Fibroblast of gingiva (primary cell): ENCODE measurements at regions not wholly inside any gene's neighbourhood (a gene's known extent, or its start where the extent isn't known, plus 50 kb on each side); places are given as distances from the start of the nearest gene placed in this dataset.
"Not testable (repeated sequence)": the region's sequence is repeated elsewhere in the genome, so short reads cannot be mapped to it uniquely, and the experiment has no call there.

Source experiments
- DNase-seq: peaks from one replicate; pipeline ENCODE4 v3.0.0-alpha.2; 2011; ENCODE audit warnings: low read depth

DNA sequence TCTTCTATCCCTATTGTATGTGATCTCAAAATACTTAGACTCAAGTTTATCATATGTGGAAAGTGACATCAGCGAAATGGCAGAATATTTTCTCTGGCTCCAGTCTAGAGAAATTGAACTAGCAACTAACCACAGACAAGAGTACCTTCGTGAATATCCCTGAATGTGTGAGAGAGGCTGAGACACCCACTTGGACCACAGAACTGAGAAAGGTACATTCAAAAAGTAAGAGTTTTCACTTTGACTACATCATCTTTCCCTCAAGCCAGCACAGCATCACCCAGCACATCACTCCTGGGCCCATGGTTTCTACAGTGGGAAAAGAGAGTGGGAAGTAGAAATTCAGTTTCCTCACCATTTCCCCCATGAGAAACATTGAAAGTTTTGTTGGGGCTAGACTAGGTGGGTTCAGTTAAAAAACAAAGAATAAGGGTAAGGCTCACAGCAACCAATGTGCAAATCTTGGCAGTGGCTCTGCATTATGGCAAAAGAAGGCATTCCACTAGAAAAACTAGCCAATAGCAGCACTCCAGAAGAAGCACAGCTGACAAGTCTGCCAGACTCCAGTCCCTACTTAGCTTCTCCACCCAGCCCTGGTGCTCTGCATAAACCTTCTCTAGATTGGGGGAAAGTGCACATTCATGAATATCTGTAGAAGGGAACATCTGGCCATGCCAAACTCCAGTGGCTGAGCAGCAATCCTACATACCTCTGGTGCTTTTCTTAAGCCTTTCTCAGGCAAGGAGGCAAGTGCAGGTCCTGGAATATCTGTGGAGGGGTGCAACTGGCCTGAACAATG is 225.6 kb upstream of the VLDLR start:
- DNase-seq: no peak

DNA sequence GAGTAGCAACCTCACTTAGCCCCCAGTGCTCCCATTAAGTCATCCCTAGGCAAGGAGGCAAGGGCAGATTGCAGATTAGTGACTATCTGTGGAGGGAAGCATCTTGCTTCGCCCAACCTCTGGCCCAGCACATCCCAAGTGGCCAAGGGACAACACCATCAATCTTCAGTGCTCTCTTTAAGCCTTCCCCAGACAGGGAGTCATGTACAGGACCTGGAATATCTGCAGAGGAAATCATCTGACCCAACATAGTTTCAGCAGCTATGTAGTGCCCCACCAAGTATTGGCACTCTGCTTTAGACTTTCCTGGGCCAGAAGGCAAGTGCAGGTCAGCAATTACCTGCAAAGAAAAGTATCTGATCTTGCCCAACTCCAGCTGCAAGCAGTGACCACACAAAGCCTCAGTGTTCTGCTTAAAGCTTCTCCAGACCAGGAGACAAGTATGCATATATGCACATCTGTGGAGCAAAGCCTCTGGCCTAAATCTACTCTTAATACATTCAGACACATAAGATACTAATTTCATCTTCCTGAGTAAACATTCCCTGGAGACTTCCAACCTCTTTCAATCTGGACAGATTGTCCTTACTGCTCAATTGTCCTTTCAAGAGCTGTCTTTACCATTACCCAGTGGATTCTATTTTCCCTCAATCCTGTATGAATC is 224.8 kb upstream of the VLDLR start:
- no peak for DNase-seq

- not testable (repeated sequence) for DNase-seq
Observed at GRCh38 chr9:2397875-2398274, 223.7 kb upstream of the VLDLR start.

DNA sequence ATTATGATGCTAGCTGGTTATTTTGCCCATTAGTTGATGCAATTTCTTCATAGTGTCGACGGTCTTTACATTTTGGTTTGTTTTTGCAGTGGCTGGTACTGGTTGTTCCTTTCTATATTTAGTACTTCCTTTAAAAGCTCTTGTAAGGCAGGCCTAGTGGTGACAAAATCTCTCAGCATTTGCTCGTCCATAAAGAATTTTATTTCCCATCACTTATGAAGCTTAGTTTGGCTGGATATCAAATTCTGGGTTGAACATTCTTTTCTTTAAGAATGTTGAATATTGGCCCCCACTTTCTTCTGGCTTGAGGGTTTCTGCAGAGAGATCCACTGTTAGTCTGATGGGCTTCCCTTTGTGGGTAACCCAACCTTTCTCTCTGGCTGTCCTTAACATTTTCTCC is 219.8 kb upstream of the VLDLR start:
- DNase-seq: not testable (repeated sequence)

DNA sequence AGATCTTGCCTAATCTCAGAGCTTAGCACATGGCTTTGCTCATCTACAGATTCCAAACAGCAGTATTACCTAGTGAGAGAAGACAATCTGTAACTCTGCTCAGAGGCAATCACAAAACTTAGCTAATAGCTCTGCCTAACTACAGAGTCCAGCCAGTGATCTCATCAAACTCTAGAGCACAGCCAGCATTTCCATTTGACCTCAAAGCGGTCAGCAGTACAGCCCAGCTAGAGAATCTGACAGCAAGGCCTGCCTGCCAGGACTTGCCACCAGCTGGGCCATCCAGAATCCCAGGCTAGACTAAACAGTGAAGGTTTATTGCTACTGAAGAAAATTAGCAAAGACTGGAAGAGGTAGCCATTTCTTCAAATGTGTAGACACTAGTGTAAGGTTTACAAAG is 217.9 kb upstream of the VLDLR start:
- DNase-seq: no peak

- DNase-seq: no peak
Observed at GRCh38 chr9:2406252-2406651, 215.3 kb upstream of the VLDLR start.

DNA sequence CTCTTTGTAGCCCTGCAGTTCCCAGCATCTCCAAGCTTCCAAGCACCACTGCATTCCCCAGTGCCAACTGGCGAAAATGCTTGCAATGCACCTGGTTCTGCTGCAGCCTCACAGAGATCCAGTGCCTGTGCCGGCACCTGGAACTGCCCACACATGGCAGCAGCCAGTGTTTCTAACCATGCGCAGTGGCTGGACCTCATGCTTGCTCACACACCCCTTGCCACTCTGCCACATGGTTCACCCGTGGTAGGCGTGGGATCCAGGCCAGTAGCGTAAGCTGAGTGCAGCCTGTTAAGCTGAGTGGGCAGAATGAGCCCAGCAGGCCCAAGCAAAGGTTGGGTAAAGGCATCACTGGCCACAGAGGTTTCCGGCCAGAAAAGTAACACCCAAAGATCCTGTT is 214.1 kb upstream of the VLDLR start:
- DNase-seq: no peak

- DNase-seq: no peak
Observed at GRCh38 chr9:2411459-2412215, 209.9 kb upstream of the VLDLR start.

- no peak for DNase-seq
Observed at GRCh38 chr9:2413160-2413805, 208.3 kb upstream of the VLDLR start.

DNA sequence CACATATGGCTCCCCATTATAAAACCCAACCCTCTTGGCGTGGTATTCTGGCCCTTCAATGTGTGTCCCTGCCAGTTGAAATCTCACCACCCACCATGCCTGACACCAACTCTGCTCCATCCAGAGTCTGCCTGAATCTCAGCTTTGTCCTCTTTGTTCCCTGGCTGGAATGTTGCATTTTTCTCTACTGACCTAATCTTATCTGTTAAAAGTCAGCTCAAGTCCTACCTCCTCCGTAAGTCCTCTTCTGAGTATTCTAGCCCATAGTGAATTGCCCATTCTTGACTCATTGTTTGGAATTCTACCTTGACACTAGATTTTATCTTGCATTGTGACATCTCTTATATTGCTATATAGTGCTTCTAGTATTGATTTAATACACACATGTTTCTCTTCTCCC is 207.1 kb upstream of the VLDLR start:
- no peak for DNase-seq

DNA sequence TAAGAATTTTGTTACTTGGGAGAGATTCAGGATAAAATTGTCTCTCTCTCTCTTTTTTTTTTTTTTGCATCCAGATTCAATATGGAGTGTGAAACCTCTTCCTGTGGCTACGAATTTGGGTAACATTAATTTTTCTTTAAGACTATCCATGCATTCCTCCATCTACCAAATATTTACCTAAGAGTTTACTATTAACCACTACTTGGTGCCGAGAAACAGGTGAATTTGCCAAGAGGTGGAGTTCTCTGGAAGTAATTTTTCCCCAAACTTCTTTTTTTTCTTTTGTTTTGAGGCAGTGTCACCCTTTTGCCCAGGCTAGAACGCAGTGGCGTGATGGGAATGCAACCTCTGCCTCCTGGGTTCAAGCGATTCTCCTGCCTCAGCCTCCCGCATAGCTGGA is 206.3 kb upstream of the VLDLR start:
- DNase-seq: no peak

GRCh38 chr9:2417730-2418129 is 203.9 kb upstream of the VLDLR start:
- no peak for DNase-seq

DNA sequence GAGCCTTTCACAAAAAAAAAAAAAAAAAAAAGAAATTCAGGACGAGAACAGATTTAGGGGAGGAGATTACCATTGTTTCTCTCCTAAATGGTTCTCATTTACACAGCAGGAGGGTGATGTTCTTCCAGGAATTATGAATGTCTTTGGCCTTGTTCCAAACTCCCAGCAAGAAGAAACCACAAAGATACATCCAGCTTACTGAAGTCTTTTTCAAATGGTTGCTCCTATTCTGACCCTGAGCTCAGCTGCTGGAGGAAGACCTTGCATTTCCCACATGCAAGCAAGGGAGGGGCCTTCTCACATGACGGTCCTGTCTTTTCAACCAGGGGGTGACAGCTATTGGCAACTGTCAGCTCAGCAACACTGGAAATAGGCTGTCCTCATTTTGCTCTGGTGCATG is 203.0 kb upstream of the VLDLR start:
- no peak for DNase-seq

DNA sequence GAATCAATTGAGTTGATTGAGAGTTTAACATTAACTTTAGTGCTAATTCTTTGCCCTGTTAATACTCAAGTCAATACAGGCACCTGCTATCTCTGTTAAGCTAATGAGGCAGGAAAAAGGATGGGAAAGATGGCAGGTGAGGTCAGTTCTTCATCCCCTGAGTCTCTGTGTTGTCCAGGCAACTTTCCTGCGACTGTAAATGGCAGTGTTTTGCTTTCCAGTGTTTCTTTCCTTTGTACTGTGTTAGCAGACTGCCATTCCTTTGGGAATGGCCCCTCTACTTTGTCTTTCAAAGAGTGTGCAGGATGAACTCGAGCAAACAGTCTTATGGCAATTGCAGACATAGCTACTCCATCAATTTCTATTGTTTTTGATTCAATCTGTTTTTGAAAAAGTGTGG is 202.2 kb upstream of the VLDLR start:
- DNase-seq: no peak

DNA sequence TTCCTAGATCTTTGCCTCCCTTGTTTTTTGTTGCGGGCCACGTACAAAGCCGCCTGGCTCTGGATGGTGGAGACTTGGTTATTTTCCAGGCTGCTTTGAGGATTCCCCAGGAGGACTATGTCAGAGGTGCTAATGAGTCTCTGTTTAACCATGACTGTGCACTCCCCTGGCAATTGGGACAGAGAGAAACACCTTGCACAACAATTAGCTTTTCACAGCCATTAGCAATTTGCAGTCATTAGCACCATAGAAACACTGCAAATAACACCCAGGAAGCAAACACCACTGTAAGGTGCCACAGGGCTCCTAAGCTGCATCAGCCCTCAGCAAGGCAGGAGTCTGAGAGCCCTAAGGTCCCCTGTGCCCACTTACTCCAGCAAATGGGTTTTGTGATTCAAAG is 201.0 kb upstream of the VLDLR start:
- DNase-seq: no peak

- no peak for DNase-seq
Observed at GRCh38 chr9:2424619-2425033, 197.0 kb upstream of the VLDLR start.

DNA sequence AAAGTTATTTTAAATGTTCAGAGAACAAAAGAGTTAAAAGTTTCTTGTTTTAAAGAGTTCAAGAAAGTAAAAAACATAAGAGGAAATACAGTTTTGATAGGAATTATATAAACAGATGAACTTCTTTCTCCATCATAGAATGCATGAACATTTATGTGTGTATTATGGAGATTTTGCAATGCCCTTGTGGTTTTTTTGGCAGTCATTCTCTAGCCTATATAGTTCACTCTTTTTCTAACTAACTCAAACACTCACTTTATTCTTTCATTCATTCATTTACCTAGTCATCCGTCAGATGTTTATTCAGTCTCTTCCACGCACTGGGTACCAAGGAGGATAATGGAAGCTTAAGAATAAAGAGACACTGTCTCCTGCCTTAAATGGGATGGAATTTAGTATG is 195.9 kb upstream of the VLDLR start:
- no peak for DNase-seq

DNA sequence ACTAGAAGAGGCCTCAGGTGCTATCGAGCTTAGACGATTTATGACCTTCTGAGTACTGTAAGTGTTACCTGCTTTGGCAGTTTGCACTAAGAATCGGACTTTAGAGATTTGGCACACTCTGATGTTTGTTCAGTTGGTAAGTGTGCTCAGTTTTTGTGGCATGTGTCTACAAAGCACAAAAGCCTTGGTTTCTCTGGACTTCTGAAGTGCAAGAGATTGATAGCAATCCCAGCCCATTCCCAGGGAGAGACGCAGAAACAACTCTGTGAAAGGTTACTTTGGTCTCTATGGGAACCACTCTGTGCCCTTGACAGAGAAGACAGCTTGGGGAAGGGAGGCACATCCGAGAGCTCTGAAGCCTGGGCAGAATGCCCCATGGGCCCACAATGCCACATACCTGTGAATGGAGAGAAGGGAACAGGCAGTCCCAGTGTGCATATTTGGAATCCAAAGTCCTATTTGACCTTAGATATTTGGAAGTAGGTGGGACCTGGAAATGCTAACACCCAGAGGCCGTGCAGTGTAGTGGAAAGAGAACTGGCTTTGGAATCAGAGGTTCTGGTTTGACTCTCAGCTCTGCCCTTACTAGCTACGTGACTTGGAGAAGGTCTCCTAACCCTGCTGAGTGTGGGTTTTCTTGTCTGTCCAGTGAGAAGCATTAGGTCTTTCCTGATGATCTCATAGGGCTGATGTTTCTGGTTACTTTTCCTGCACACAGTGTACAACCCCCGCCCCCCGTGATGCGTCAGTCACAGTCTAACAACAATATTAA is 194.3 kb upstream of the VLDLR start:
- no peak for DNase-seq

- no peak for DNase-seq
Observed at GRCh38 chr9:2439957-2440356, 181.6 kb upstream of the VLDLR start.

GRCh38 chr9:2443933-2444332 is 177.7 kb upstream of the VLDLR start:
- DNase-seq: not testable (repeated sequence)

GRCh38 chr9:2448193-2448738 is 173.3 kb upstream of the VLDLR start:
- no peak for DNase-seq
